HG02759 (cell line): ENCODE measurements at regions not wholly inside any gene's neighbourhood (a gene's known extent, or its start where the extent isn't known, plus 50 kb on each side); places are given as distances from the start of the nearest gene placed in this dataset.

Experiments
- ATAC-seq: cut with Tn5 transposase; IDR thresholded peaks from one replicate; pipeline ENCODE4 v1.9.1; 2021; ENCODE audit warnings: mild to moderate bottlenecking, moderate library complexity; ENCODE audit not compliant: unreplicated experiment

DNA sequence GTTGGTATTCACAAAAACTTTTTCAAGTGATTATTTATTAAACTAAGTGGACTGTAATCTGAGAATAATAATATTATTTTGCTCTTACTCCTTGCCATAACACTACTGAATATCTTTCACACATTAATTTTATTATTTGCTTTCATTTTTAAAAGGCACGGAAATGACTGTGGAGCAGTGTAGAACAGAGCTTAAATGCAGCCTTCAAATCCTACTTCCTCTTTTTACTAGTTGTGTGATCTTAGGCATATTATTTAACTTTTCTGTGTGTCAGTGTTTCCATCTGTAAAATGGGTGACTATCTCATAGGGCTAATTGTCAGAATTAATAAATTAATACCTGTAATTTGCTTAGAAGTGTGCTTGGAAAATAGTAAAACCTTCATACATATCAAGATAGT, 55.5 kb upstream of the SLC8A1 start:
- no peak for ATAC-seq

DNA sequence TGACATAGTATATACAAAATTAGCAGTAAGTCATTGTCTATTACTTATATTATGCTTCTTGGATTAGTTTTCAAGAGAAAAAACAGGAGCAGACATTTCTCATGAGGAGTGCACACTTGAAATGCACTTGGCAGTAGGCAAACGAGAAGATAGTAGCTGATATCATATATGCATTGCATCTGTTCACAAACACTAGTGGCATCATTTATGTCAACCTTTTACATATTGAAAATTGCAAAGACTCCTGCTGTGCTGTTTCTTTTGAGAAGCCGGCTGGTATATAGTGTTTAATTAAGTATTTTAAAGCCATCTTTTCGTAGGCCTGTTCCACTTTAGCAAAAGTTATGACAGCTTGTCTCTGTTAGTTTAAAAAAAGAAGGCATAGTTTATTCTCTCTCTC, 58.4 kb upstream of the SLC8A1 start:
- no peak for ATAC-seq

DNA sequence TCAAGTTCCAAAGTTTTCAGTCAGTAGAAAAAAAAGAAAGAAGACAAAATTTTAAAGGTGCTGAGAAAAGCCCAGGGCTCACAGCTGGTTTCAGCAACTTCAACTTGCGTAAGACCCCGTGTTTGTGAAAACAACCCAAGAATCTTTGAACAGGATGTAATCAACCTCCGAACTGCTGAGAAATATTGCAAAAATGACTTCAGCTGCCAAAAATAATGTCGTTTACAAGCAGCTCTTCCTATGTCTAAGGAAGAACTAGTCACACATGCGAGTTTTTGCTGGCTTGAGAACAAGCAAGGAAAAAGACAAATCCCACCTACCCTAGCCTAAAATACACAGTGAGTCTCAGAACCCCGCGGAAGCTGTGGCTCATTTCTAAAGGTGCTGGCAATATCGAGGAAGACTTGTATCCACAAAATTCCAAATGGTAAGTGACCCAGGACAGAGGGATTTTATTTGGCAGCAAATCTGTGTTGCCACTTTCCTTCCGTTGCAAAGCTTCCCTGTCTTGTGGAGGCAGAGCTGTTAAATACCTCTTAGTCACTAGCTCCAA, 59.8 kb upstream of the SLC8A1 start:
- no peak for ATAC-seq

DNA sequence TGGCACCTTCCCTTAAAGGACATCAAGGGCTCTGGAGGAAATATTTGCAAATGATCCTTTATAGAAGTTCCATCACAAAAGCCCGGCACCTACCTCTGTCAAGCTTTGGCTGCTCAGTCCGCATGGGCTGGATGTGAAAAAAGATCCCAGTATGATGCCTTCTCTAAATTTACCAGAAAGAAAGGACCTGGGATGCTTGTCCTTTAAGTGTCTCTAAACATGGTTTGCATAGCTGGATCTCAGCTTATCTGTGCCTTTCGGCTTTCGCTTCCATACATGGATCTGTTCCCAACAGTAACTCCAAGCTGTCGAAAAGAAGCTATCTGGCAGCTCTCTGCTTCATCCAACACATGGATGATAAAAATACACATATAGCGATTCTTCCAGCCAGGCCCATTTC, 60.4 kb upstream of the SLC8A1 start:
- ATAC-seq, result no peak

DNA sequence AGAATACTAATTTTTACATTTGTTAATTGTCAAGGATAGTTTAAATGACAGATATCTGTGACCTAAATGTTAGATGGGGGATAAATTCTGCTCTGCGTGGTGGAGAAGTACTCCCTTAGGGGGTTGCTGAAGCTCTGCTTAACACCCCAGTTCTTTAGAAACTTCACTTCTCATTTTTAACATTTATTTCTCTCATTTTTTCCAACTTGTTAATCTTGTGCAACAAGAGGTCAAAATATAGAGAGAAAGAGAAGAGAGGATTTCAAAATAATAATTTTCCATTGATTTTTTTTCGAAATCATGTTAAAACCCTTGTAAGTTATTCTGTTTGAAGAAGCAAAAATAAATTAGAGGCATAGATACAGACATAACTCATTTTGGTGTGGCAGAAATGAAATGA, 61.3 kb upstream of the SLC8A1 start:
- no peak for ATAC-seq

DNA sequence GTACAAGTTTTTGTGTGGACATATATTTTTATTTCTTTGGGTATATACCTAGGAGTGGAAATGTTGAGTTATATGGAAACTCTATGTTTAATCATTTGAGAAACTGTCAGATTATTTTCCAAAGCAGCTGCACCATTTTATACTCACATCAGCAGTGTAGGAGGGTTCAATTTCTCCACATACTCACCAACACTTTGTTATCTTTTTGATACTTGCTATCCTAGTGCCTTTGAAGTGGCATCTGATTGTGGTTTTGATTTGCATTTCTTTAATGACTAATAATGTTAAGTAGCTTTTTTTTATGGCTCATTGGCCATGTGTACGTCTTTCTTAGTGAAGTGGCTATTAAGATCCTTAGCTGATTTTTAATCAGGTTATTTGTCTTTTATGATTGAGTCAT, 64.7 kb upstream of the SLC8A1 start:
- ATAC-seq, result no peak

DNA sequence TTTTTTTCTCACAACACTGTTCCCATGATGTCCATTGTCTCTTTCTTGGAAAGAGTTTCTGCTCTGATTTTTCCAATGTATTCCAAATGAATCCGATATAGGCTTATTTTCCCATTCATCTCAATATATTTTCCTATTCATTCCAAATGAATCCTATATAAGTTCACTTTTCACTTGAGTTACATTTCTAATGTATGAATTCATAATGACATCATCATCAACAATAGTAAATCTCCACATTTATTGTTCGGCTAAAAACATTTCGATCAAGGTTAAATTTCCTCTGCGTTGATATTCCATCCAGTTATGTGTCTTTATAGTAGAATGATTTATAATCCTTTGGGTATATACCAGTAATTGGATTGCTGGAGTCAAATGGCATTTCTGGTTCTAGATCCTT, 76.7 kb upstream of the SLC8A1 start:
- ATAC-seq, result no peak

DNA sequence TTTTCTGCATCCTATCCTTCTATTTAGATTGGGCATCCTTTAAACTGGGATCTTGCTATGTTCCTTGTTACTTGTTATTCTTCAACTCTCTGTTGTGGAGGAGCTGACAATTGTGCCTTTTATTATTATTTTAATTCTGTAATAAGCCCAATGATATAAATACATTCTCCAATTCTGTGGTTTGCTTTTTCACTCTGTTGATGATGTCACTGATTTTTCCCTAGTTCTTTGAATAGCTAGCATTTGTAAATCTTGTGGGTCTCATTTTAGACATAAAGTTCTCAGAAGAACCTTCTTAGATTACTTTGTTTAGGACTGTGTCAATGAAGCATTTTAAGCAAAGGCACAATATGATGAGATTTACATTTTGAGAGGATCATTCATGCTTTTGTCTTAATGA, 79.5 kb upstream of the SLC8A1 start:
- no peak for ATAC-seq

DNA sequence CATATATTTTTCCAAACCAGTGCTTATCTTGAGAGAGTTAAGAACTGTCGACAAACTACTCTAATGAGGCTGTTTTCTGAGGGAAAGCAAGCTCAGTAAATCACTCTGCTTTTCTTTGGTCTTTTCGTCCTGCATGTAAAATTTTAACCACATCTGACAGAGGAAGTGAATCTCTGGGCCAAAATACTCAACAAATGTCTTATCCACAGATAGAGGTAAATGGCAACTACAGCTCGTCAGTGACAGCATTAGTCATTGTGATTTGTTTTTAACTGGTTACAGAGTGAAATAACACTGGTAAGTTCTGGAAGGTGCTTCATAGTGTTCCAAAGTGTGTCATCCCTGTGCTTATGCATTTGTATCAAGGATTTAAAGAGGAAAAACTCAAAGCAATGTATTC, 82.6 kb upstream of the SLC8A1 start:
- ATAC-seq, result no peak

DNA sequence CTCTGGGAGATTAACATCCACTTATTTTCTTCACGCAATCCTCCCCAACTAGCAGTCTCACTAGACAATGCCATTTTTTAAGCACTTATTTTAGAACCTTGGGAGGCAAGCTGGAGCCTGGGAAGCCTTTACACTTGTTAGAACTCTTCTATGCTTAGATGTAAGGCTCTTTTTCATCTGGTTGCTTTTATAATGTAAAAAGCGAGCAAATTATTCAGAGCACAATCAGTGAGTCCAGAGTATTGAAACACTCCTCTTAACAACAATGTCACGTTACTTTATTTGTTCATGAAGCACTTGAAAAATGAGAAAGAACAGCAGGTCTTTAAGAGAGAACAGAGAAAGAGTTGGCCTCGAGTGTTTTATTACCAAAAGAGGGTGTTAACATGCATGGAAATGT, 84.1 kb upstream of the SLC8A1 start:
- ATAC-seq, result no peak

DNA sequence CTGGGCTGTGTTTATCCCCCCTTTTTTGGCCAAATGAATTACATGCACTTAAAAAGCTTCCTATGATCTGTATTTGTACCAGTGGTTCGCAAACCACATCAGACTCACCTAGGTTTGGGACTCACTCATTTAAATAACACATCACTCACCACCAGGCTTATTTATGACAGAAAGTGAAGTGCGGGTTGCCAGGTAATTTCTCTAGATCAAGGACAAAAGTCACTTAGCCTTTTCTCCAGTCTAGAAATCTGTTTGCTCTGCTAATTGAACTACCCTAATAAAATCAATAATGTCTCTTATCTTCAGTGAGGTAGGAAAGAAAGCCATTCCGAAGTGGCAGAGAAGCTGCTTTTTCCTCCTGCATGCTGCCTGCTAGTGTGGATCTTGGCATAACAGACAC, 88.1 kb upstream of the SLC8A1 start:
- no peak for ATAC-seq

DNA sequence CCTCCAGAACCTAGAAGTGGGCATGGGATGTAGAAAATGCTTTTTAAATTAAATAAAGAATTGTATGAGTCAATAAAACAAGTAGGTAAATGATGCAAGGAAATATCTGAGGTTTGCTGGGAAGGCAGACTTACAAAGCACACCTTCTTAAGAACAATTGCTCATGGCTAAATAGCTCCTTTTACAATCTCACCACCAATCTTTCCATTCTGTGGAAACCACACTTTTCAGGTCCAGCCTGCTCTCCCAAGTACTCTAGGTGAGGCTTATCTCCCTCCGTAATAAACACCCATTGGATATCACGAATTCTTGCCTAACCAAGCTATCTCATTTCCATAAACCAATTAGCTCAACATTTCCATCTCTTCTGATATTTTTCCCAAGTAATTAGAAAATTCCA, 91.5 kb upstream of the SLC8A1 start:
- no peak for ATAC-seq

DNA sequence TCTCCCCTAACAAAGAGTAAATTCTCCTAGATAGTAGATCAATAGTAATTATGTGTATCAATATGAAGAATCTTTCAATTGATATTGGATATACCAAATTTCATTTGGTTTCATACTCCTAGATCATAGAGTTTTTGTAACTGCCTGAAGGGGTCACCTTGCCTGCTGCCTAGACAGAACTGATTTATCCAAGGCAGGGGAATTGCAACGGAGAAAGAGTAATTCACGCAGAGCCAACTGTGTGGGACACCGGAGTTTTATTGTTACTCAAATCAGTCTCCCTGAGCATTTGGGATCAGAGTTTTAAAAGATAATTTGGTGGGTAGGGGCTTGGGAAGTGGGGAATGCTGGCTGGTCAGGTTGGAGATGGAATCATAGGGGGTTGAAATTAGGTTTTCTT, 92.2 kb upstream of the SLC8A1 start:
- no peak for ATAC-seq

DNA sequence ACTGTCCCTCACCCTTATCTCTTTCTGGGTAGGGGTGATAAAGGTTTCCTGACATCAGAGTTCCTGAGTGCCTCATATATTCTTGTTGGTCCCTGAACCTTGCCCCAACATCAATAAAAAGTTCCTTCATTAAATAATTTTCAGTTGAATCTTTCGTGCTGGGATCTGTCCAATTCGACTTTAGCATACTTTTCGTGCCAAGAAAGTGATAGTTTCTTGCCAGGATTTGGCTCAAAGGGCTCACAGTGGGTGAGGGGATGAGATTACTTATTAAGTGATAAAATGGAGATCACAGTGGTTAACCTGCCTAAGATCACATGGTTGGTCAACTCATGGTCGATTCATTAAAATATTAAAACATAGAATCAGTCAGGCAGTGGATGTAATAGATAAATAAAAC, 93.8 kb upstream of the SLC8A1 start:
- no peak for ATAC-seq

DNA sequence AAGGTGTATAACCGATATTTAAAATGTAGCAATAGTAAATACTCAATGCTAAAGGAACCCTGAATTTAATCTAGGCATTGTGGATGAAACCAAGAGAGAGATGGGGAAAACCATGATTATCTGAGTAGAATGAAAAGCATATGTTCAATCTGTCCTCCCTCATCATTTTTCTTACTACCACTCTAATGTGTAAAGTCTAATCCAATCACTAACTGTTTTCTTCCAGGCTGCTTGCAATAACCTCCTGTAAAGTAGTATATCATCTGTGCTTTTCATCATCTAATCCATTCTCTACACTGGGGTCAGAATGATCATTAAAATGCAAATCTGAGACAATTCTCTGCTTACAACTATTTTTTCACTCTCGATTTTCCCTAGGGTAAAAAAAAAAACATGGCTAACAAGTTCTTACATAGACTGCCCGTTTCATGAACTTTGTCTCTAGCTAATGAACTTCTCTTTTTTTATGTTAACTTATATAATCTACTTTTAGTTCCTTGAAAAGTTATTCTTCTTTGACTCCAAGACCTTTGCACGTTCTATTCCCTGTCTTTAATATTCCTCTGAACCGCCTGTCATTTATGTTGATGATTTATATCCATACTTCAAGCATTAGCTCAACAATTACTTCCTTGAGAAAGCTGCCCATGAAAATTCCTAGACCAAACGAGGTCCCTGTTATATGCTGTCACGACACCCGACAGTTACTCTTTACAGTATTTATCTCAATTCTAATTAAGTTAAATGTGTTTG, 94.7 kb upstream of the SLC8A1 start:
- ATAC-seq, result no peak

DNA sequence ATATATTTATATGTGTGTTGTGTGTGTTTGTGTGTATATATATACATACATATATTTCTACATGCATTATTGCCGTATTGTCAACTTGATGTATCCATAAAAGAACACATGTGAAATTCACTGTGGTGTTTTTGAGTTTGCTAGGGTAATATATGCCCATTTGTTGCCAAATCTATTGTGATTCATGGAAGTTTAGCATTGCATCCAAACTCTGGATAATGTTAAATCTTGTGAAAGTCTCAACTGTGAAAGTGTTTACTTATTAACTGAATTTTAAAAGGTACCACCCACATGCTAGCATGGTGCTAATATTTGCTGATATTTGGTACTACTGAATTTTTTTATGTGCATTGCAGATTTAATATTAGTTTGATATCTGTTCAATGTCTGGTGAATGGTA, 96.6 kb upstream of the SLC8A1 start:
- no peak for ATAC-seq

DNA sequence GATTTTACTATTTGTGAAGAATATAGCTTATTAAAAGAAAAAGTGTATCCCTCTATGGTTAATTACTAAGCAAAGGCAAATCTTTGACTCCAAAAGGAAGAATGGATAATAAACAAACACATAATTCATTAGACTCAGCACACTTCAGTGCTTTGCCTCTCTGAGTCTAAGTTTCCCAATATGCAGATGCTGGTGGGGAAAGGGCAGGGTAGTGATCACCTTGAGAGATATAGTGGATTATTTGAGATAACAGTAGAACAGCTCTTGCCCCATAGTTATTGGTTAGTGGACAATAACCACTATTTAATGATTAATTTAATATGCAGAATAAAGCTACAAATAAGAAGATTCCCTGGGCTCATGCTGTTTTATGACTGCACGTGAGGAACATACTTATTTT, 98.2 kb upstream of the SLC8A1 start:
- ATAC-seq, result no peak

DNA sequence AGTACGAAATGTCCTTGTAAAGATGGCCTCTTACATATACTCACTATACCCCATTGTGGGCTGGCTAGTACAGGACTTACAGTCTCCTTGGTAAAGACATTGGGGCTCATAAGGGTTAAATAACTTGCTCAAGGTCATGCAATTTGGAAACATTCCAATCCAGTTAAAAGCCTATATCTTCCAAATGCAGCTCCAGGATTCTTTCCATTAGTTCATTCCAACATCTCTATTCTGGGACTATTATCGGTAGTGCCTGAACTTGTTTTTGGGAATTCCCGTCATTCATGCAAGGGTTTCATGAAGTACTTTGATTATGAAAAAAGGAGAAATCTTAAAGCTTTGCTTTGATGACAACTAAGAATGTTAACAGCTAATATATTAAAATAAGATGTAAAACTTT, 99.2 kb upstream of the SLC8A1 start:
- no peak for ATAC-seq

DNA sequence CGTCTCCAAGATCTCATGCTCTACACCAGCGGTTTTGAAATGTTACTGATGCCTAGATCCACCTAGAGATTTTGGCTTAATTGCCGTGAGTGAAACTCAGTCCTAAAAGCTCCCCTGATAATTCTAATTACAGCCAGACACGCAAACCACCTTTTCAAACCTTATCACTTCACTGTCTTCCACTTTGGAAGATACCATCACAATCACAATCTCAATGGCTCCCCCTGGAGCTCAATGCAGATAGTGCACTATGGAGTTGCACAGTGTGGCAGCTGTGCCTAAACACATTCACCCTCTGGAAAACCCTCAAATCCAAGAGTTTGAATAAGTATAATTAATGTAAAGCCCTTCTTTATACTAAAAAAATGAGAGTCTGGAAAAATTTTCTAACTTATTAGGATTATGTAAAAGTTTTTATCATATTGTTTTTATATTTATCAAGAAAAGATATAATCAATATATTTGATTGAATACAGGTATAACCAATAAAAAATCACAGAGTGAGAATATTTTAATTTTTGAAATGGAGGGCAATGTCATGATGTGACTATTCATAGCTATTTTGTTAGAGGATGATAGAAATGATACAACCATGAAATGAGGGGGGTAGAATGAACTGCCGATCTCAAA, 102.9 kb upstream of the SLC8A1 start:
- ATAC-seq, result peak; percentile 90

DNA sequence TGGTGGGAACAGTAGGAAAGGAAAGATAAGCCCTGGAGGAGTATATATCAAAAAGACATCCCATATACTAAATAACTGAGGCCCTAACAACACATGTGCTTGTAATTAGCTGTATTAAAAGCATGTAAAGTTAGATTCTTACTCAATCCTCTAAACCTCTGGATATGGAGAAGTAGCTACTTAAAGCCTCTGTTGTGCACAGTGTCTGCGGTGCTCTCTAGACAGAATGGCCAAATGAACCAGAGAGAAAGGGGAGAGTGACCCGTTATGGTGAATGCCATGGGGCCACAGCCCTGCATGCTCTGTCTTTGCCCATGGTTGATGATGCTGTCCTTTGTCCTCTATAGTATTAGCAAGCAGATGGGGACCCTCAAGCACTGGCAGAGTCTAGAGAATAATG, 104.4 kb upstream of the SLC8A1 start:
- ATAC-seq, result no peak

DNA sequence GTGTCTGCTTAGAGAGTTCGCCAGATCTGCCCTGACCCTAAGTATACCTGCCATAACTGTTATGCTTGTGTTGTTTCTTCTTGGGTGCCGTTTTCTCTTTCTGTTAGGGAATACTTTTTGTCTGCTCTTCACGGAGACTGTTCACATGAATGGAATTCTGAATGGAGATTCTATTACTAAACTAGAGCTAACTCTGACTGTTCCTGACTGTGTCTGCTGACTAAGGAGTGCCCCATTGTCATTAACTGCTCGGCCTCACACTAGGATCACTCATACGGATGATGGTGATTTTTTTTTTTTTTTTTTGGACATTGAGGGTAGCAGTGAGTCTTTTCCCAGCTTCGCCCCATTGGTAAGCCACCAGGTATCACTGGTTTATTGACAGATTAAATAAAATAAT, 104.8 kb upstream of the SLC8A1 start:
- ATAC-seq, result no peak

DNA sequence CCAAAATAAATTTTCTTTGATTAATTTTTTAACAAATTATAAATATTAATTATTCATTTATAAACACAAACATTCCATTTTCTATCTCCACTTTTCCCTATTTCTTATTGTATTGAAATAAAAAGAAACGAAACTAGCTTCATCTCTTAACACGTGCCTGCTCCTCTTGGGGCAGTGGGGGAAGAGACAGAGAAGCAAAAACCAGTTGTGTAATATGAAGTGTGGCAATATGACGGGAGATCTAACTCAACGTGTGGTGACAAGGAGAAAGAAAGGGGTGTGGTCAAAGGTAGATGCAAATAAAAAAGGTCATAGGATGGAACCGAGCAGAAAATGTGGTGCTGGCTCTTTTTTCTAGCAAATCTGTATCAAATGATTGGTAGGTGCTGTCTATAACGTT, 106.9 kb upstream of the SLC8A1 start:
- ATAC-seq, result no peak

DNA sequence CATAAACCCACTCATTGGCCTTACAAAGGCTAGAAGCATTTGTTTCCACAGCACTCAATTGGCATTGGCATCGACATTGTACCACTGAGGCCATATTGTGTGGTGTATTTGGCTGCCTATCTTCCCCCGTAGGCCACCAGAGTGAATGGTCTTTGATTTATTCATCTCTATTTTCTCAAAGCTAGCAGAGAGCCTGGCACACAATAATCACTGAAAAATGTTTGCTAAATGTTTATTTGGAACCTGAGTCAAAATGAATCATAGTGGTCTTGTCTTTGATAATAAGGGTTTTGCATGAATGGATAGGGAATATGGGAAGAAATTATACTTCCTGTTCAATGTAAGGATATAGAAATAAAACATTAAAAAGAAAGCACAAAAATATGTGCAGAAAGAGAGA, 107.3 kb upstream of the SLC8A1 start:
- ATAC-seq, result no peak
